ACC112 (cell line): ENCODE measurements at regions not wholly inside any gene's neighbourhood (a gene's known extent, or its start where the extent isn't known, plus 50 kb on each side); places are given as distances from the start of the nearest gene placed in this dataset.

Experiments
- H2AFZ ChIP-seq: fragments of 200-600 bp; sonication (generic); one replicate; pipeline ENCODE4 v1.6.0; 2017; ENCODE audit warnings: antibody characterized with exemption, low read length; ENCODE audit not compliant: unreplicated experiment
- H3K27ac ChIP-seq: fragments of 200-600 bp; sonication (generic); 2 replicates; pipeline ENCODE4 v1.5.1; 2014; ENCODE audit warnings: low read depth, mild to moderate bottlenecking, antibody characterized with exemption, low read length, moderate library complexity
- H3K27me3 ChIP-seq: fragments of 200-600 bp; sonication (generic); 2 replicates; pipeline ENCODE4 v1.6.1; 2014; ENCODE audit warnings: mild to moderate bottlenecking, antibody characterized with exemption, low read length, moderate library complexity, mixed read lengths; ENCODE audit not compliant: insufficient read depth
- H3K36me3 ChIP-seq: fragments of 200-600 bp; sonication (generic); 2 replicates; pipeline ENCODE4 v1.6.1; 2016; ENCODE audit warnings: mild to moderate bottlenecking, antibody characterized with exemption, low read length, moderate library complexity, mixed read lengths; ENCODE audit not compliant: insufficient read depth
- H3K4me1 ChIP-seq: fragments of 200-600 bp; sonication (generic); one replicate; pipeline ENCODE4 v1.6.1; 2016; ENCODE audit warnings: low read length, mixed read lengths; ENCODE audit not compliant: insufficient read depth, unreplicated experiment, control insufficient read depth
- H3K4me3 ChIP-seq: fragments of 200-600 bp; sonication (generic); 2 replicates; pipeline ENCODE4 v1.5.1; 2014; ENCODE audit warnings: mild to moderate bottlenecking, low read depth, low read length
- H3K79me2 ChIP-seq: fragments of 200-600 bp; sonication (generic); one replicate; pipeline ENCODE4 v1.6.0; 2016; ENCODE audit warnings: low read length; ENCODE audit not compliant: control insufficient read depth, unreplicated experiment, insufficient read depth

DNA sequence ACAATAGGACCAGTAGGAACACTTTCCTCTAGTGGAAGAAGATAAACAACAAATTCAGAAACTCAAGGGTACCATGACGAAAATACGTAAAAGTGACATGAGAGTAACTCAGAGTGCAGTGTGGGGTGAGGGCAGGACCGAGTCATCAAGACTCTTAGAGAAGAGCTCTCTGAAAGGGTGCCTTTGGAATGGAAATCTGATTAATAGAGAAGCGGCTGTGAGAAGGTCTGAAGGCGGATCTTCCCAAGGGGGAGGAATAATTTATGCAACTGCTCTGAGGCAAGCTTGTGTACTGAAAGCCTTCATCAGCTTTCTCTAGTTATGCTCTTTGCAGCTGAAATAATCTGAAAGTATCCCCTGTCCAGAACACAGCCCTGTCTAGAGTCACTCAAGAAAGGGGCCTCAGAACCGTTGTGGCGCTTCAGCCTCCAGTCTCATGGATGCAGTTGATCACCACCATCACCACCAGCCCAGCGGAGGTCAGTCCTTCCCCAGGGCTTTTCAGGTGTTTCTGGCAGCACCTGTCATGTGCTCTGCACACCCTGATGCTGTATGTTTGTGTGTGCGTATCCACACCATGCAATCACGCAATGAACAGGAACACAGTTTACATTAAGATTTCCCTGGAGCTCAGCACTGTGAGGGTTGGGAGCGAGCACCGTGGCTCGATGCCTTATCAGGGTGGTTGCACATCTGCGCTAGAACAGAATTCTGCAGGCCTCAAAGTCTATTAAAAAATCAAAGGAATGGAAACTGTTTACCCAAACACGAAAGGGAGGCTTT lies 396.5 kb downstream of the SMOC2 start:
- H3K4me3 ChIP-seq = no peak overlapping the region
- no peaks in the 10 kb centered on the region; the same call in 1 of the 2 replicates for H3K27me3 ChIP-seq
- no peaks in the 10 kb centered on the region for H3K79me2 ChIP-seq
- no peak overlapping the region for H3K27ac ChIP-seq
- no peaks in the 10 kb centered on the region for H3K4me1 ChIP-seq
- no peaks in the 10 kb centered on the region for H3K36me3 ChIP-seq
- no peak overlapping the region for H2AFZ ChIP-seq

DNA sequence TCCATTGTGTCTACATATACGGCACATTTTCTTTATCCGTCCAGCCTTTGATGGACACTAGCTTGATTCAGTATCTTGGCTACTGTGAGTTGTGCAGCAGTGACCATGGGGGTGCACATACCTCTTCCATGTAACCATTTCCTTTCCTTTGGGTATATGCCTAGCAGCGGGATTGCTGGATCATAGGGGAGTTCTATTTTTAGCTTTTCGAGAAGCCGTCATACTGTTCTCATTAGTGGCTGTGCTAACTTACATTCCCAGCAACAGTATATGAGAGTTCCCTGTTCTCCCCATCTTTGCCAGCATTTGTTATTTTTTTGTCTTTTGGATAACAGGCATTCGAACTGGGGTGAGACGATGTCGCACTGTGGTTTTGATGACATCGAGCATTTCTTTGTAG lies 395.0 kb downstream of the SMOC2 start:
- Histone ChIP-seq H2AFZ (no peak overlapping the region), H3K4me1 (no peaks in the 10 kb centered on the region), H3K4me3 (no peak overlapping the region), H3K27me3 (no peaks in the 10 kb centered on the region; the same call in 1 of the 2 replicates), H3K27ac (no peak overlapping the region), H3K36me3 (no peaks in the 10 kb centered on the region), H3K79me2 (no peaks in the 10 kb centered on the region)

DNA sequence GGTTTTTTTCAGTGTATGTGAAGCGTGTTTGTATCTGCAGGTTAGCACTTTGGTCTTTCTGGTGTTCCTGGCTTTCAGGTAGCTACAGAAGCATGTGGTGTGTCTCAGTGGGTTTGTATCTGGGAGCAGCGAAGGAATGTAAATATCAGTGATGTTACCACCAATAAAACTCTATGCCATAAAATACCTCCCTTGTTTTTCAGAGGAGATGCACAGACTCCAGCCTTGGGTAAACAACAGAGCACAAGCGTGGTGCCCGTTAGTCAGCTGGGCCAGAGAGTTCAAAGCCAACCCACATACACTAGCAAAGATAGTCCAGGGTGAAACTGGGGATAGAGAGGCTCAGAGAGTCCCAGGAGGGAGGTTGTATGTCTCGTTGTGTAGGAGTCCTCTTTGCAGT lies 393.8 kb downstream of the SMOC2 start:
- no peak overlapping the region for H3K4me3 ChIP-seq
- H2AFZ ChIP-seq = no peak overlapping the region
- H3K4me1 ChIP-seq = no peaks in the 10 kb centered on the region
- no peaks in the 10 kb centered on the region; the same call in 1 of the 2 replicates for H3K27me3 ChIP-seq
- no peaks in the 10 kb centered on the region for H3K36me3 ChIP-seq
- H3K79me2 ChIP-seq = no peaks in the 10 kb centered on the region
- no peak overlapping the region for H3K27ac ChIP-seq

DNA sequence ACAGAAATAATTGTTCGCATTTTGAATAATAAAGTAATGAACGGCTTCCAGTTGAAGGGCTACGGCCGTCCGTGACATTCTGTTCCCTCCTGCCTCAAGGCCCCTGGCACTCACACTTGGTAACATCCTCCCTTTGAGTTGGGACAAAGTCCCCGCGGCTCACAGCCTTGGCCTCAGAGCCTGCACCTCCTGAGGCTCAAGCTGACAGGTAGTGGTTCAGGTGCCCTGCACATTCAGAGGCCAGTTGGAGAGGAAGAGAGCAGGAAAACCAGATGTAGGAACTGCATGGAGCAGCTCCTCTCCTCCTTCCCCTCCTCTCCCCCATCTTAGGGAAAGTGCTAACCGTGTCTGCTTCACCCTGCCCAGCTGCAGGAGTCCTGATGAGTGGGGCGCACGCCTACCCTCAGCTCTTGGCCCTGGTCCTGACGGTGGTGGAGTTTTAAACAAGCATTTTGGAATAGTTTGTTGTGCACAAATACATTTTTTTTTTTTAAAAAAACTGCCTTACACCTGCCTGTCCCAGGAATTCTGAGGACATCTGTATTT lies 393.1 kb downstream of the SMOC2 start:
- Histone ChIP-seq H3K27me3 (no peaks in the 10 kb centered on the region; the same call in 1 of the 2 replicates), H3K27ac (no peak overlapping the region), H3K79me2 (no peaks in the 10 kb centered on the region), H3K36me3 (no peaks in the 10 kb centered on the region), H2AFZ (no peak overlapping the region), H3K4me1 (no peaks in the 10 kb centered on the region), H3K4me3 (no peak overlapping the region)

DNA sequence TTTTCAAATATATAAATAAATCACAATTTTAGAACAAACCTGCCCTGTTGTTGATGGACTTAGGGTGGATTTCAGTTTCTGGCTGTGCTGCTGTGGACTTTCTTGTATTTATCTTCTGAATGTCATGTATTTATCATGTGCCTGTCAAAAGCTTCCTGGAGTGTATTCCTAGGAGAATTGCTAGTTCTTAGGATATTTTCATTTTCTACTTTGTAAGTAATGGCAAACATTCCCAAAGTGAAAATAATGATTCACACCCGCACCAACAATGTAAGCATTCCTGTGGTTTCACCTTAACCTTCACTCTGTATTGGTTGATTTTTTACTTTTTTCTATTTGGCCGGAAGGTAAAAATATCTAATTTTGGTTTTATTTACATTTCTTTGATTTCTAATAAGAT lies 387.8 kb downstream of the SMOC2 start:
- H3K27ac ChIP-seq = no peak overlapping the region
- H2AFZ ChIP-seq = no peak overlapping the region
- H3K79me2 ChIP-seq = no peaks in the 10 kb centered on the region
- H3K4me3 ChIP-seq = no peak overlapping the region
- H3K27me3 ChIP-seq = no peaks in the 10 kb centered on the region
- H3K4me1 ChIP-seq = peaks cover 3% of the 10 kb centered on the region
- H3K36me3 ChIP-seq = no peaks in the 10 kb centered on the region

DNA sequence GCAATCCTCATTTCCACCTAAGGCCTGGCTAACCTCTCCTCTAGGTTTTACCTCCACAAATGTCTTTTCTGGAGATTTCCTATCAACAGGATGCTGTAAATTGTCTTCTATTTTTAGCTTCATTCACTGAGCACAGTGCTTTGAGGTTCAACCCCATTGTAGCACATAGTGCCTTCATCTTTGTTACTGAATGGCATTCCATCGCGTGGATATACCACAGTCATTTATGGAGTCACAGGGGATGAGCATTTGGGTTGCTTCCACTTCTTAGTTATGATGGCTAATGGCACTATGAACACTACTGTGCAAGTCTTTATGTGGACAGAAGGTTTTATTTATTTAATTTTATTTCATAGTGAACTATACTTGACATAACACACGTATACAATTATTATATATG lies 387.1 kb downstream of the SMOC2 start:
- H3K27ac ChIP-seq = no peak overlapping the region
- H2AFZ ChIP-seq = no peak overlapping the region
- no peak overlapping the region for H3K4me3 ChIP-seq
- H3K27me3 ChIP-seq = no peaks in the 10 kb centered on the region
- no peaks in the 10 kb centered on the region for H3K79me2 ChIP-seq
- no peaks in the 10 kb centered on the region for H3K36me3 ChIP-seq
- peaks cover 3% of the 10 kb centered on the region for H3K4me1 ChIP-seq

DNA sequence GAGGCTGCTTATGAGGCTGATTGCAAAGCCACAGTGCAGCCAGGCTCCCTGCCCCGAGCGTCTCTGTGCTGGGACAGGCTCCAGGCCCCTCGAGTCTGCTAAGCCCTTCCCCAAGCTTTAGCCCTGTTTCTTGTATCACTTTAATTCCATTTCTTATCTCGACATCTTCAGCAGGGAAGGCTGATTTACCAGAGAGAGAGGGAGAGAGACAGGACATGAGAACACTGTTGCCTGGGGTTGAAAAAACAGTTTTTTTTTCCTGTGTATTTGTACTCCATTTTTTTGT lies 386.5 kb downstream of the SMOC2 start:
- H2AFZ ChIP-seq = no peak overlapping the region
- H3K4me3 ChIP-seq = no peak overlapping the region
- H3K79me2 ChIP-seq = no peaks in the 10 kb centered on the region

DNA sequence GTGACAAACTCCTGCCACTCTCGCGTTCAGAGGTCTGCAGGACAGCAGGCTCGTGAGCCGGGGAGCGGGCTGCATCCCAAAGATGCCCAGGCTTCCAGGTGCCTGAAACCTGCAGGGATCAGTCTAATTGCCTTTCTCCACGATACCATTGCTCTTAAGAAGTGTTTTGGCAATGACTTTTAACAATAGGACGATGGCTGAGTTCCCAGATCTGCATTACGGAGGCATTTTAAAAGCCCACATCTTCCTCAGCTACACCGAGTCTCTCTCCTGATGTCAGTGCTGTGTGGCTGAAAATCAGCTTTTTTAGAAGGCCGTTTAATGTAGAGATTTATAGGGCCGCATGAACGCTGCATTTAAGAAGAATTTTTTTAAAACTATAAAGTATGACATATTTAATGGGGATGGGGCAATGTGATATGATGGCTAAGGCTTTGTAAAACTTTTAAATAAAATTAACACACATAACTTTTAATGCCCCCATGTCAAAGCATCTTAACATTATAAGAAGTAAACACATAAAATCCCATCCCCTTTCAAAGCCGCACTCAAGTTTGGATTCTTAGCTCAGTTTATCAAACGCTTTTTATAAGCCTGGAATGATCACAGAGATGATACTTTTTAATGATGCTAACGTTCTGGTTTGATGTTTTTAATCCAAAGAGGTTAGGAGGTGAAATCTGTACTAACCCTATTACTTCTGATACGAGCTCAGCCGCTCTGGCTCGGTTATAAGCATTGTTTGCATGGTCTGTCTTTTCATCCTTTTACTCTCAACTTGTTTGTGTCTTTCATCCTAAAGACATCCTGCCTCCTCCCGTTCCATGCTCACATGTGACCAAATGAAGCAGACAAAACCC lies 386.0 kb downstream of the SMOC2 start:
- Histone ChIP-seq H3K79me2 (no peaks in the 10 kb centered on the region), H3K4me1 (peaks cover 3% of the 10 kb centered on the region), H3K36me3 (no peaks in the 10 kb centered on the region), H2AFZ (no peak overlapping the region), H3K27me3 (no peaks in the 10 kb centered on the region), H3K27ac (no peak overlapping the region), H3K4me3 (no peak overlapping the region)

More for the DNA sequence above, 386.5 kb downstream of the SMOC2 start:
- no peaks in the 10 kb centered on the region for H3K27me3 ChIP-seq
- H3K4me1 ChIP-seq = peaks cover 3% of the 10 kb centered on the region
- H3K27ac ChIP-seq = no peak overlapping the region
- H3K36me3 ChIP-seq = no peaks in the 10 kb centered on the region

DNA sequence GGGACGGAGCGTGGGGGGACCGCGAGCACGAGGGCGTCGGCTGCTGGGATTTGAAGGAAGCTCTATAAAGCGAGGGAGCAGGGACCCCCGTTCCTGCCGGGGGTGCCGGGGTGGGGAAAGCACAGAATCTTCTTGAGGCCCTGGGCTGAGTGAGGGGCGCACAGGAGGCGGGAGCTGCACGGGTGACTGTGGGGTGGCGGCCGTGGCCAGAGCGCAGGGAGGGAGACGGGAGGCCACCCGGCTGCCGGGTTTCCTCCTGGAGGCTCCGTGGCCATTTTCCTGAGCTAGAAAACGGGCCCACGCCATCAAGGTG lies 385.1 kb downstream of the SMOC2 start:
- H3K27ac ChIP-seq = no peak overlapping the region

DNA sequence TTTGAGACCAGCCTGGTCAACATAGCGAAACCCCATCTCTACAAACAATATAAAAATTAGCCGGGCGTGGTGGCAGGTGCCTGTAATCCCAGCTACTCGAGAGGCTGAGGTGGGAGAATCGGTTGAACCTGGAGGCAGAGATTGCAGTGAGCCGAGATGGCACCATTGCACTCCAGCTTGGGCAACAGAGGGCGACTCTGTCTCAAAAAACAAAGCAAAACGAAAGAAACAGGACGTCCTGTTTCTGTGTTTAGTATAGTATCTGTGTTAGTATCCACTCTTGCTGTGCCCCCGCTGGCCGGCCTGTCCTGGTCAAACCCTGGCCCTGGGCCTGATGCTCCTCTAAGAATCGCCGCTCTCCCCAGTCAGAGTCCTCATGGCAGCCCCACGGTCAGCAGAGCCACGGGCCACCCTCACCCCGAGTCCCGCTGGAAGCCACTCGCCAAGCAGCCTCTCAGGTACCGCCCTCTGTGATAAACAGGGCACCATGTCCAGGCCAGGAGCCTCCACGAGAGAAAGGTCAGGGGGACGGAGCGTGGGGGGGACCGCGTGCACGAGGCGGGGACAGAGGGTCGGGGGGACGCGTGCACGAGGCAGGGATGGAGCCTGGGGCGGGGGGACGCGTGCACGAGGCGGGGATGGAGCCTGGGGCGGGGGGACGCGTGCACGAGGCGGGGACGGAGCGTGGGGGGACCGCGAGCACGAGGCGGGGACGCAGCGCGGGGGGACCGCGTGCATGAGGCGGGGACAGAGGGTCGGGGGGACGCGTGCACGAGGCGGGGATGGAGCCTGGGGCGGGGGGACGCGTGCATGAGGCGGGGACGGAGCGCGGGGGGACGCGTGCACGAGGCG lies 384.5 kb downstream of the SMOC2 start:
- Histone ChIP-seq H3K4me1 (peaks cover 3% of the 10 kb centered on the region), H3K27me3 (no peaks in the 10 kb centered on the region), H3K79me2 (no peaks in the 10 kb centered on the region), H3K27ac (no peak overlapping the region), H2AFZ (no peak overlapping the region), H3K4me3 (no peak overlapping the region), H3K36me3 (no peaks in the 10 kb centered on the region)

More for the DNA sequence above, 385.1 kb downstream of the SMOC2 start:
- Histone ChIP-seq H3K4me3 (no peak overlapping the region), H3K27me3 (no peaks in the 10 kb centered on the region), H2AFZ (no peak overlapping the region), H3K4me1 (peaks cover 3% of the 10 kb centered on the region), H3K36me3 (no peaks in the 10 kb centered on the region), H3K79me2 (no peaks in the 10 kb centered on the region)
